GM12874 (cell line): ENCODE measurements at regions not wholly inside any gene's neighbourhood (a gene's known extent, or its start where the extent isn't known, plus 50 kb on each side); places are given as distances from the start of the nearest gene placed in this dataset.

ENCODE experiments used
- TF ChIP-seq, protein P1 (sequence below): IDR thresholded peaks from 2 replicates; pipeline ENCODE4 v1.5.1; 2011; ENCODE audit warnings: low read depth, mild to moderate bottlenecking, control low read depth, low read length, moderate library complexity; ENCODE audit not compliant: insufficient read depth

DNA sequence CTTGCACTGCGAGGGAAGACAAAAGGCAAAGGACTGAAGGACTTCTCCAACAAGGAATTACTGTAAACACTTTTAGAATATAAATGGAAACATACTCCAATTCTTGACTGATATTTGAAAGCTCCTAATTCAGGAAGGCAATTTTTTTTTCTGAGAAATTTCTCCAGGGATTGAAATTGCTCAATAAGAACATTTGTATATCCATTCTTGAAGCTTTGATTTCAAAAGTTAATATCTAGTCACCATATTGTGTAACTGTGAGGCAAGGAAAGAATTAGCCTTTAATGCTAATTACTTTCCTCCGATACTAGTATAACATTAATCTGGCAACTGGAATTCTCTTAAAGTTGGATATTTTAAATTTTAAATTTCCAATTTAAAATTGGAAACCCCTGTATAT, 188.4 kb upstream of the COL1A2 start:
- TF ChIP-seq, protein P1, sequence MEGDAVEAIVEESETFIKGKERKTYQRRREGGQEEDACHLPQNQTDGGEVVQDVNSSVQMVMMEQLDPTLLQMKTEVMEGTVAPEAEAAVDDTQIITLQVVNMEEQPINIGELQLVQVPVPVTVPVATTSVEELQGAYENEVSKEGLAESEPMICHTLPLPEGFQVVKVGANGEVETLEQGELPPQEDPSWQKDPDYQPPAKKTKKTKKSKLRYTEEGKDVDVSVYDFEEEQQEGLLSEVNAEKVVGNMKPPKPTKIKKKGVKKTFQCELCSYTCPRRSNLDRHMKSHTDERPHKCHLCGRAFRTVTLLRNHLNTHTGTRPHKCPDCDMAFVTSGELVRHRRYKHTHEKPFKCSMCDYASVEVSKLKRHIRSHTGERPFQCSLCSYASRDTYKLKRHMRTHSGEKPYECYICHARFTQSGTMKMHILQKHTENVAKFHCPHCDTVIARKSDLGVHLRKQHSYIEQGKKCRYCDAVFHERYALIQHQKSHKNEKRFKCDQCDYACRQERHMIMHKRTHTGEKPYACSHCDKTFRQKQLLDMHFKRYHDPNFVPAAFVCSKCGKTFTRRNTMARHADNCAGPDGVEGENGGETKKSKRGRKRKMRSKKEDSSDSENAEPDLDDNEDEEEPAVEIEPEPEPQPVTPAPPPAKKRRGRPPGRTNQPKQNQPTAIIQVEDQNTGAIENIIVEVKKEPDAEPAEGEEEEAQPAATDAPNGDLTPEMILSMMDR: no peak

DNA sequence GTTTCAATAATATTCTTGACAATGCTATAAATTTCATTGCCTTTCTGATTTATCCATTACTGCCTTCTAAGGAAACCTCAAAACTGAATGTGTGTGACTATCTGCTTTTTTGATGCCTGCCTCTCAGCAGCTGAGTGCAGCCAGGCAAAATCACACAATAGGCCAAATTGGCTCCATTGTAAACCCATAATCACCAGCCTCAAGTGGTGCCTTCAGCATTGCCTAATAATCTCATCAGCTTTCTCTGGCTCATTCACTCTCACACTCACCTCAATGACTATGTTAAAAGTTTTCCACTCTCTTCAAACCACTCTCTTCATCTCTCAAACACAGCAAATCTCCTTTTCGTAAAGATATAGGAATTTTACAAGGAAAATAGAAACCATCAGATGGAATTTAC, 182.5 kb upstream of the COL1A2 start:
- TF ChIP-seq, protein P1: no peak

DNA sequence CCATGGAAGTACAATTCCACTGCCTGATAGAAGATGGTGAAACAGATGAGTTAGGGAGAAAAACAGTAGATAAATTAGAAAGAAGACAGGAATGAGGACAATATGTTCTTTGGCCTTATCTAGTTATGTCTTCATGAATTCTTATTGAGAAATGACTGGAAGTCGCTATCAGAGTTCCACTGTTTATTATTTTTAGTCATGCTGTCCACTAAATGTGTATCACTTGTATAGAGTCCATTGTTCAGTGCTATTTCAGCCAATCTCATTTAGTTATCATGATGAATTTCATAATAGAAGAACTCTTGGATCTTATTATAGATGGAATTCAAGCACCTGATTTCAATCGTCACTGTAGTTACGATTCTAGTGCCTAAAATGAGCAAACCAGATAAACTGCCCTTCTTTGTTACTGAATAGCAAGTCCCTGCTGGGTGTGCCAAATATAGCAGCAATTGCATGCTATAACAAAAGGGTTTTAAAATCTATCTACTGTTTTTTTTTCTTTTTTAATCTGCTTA, 177.7 kb upstream of the COL1A2 start:
- TF ChIP-seq, protein P1: no peak

- TF ChIP-seq, protein P1: no peak
Observed at GRCh38 chr7:94217766-94218165, 176.9 kb upstream of the COL1A2 start.

DNA sequence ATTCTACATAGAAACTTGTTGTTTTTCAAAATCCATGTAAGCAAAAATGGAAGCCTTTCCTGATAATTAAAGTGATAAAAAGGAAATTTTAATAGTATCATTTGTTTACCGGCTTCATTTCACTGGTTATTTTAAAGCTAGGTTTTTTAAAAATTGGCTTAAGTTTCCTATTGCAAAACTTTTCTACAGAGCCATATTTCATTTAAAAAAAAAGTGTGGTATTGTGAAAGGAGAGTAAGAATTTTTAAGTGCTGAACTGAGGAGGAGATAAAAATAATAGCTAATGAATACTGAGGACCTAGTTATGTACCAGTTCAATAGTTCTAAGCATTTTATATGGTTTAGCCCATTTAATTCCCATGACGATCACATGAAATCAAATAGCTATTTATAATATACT, 172.2 kb upstream of the COL1A2 start:
- TF ChIP-seq, protein P1: no peak

DNA sequence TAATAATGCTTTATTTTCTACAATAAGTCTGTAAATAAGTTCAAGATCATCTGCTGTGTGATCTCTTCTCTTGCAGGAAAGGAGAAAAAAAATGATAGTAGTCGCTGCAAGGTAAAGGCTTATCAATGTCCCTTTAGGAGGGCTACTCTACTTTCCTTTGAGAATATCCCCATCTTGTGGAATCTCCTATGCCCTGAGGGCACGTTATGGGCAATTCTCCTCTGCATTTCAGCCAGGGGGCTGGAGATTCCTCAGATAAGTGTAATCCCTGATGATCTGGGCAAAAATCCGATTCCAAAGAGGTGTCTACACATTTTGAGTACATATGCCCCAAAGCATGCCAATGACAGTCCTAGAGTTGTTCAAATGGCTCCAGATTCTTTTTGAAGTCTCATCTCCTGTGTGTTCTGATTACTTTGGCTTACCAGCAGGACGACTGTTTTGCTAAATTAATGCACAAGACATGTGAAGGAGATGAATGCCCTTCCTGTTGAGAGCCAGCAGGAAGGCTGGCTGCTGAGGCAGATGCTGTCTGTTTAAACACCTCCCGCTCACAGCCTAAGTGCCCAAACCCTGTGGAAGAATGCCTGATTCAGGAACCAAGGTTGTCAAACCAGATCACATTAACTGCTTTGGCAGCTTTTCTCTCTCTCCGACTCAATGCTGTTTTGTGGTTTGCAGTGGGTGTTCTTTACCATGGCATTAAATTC, 171.2 kb upstream of the COL1A2 start:
- TF ChIP-seq, protein P1: no peak

- TF ChIP-seq, protein P1: no peak
Observed at GRCh38 chr7:94228223-94228622, 166.5 kb upstream of the COL1A2 start.
